ENCODE measurements at regions not wholly inside any gene's neighbourhood (a gene's known extent, or its start where the extent isn't known, plus 50 kb on each side); places are given as distances from the start of the nearest gene placed in this dataset.

DNA sequence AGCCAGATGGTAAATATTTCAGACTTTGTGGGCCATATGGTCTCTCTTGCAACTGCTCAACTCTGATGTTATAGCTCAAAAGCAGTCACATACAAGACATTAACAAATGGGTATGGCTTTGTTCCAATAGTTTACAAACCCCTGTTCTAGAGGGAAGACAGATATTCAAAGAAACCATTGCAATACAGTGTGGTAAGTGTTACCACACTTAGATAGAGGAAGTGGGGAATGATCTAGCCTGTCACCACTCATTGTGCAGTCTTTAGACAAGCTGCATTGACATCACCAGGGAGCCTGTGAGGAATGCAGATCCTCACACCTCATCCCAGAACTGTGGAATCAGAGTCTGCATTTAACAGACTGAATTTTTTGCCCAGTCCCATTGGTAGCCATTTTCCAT lies 80.0 kb upstream of the RGS6 start:
- no peak overlapping the region for H2AFZ ChIP-seq (ENCODE audit: low read depth, low read length)
- intact Hi-C loops (cut with micrococcal nuclease) (no loop called here), dilution Hi-C loops (cut with MboI; ENCODE audit: extremely low pct_ligation_motif_present, low sequenced_read_pairs) (no loop called here)
- no peak overlapping the region for H3K4me3 ChIP-seq (replicated peaks in 1 of 3; ENCODE audit: insufficient read depth in 1 of 3, low read depth in 1 of 3, low read length in 3 of 3)
- POLR2A ChIA-PET: no interaction called here
- H3K27me3 ChIP-seq (ENCODE audit: control insufficient read depth in 2 of 2, insufficient read depth in 2 of 2, low read length in 2 of 2): no peaks in the 10 kb centered on the region
- H3K4me1 ChIP-seq (ENCODE audit: control insufficient read depth, extremely low read depth, insufficient read depth, low read length): peaks cover 3% of the 10 kb centered on the region
- FAIRE-seq (no peak), DNase-seq (ENCODE audit: low read depth, low spot score) (no peak)
- TF ChIP-seq FOS (IDR thresholded peaks at IDR 0.05; ENCODE audit: borderline replicate concordance, insufficient read depth, low read length) (no peak), POLR2A (IDR thresholded peaks at IDR 0.05; ENCODE audit: low read depth, low read length) (no peak), GATA2 (IDR thresholded peaks at IDR 0.05; ENCODE audit: insufficient read depth, insufficient read length, low read depth, low read length) (no peak), MYC (IDR thresholded peaks at IDR 0.05; ENCODE audit: low read depth, low read length) (no peak), MAX (IDR thresholded peaks at IDR 0.05; ENCODE audit: insufficient read depth, insufficient read length) (no peak), EZH2 (IDR thresholded peaks at IDR 0.05; ENCODE audit: borderline replicate concordance, low read depth, low read length, severe bottlenecking) (no peak), POLR2AphosphoS5 (IDR thresholded peaks at IDR 0.05; ENCODE audit: insufficient read depth, low read depth, low read length) (no peak), JUN (IDR thresholded peaks at IDR 0.05; ENCODE audit: borderline replicate concordance, insufficient read depth, insufficient read length, low read depth) (no peak), CTCF (IDR thresholded peaks at IDR 0.05; ENCODE audit: extremely low read depth in 1 of 2, insufficient read depth in 1 of 2, low read depth in 1 of 2, low read length in 2 of 2) (no peak)
- H3K9ac ChIP-seq (replicated peaks; ENCODE audit: extremely low read depth, insufficient read depth, low read length): no peak overlapping the region
- H3K79me2 ChIP-seq (ENCODE audit: control insufficient read depth, insufficient read depth, low read length): no peaks in the 10 kb centered on the region
- CTCF ChIA-PET: interaction anchor here (6.5 kb wide), 1 partner anchor 131 kb away, joined by 143 read pairs; no protein-coding TSS in a partner anchor
- no peaks in the 10 kb centered on the region for H3K9me3 ChIP-seq (replicated peaks; ENCODE audit: control insufficient read depth, insufficient read depth, low read length)
- H3K9me1 ChIP-seq (replicated peaks; ENCODE audit: control insufficient read depth, extremely low read depth, insufficient read depth, low read length): no peaks in the 10 kb centered on the region
- H3K4me2 ChIP-seq (ENCODE audit: insufficient read depth, low read length): no peak overlapping the region
- no TSS peak for BruUV-seq (replicated peaks)
- no peak overlapping the region for H3K27ac ChIP-seq (ENCODE audit: insufficient read depth, low read depth, low read length)
- H4K20me1 ChIP-seq (replicated peaks; ENCODE audit: control insufficient read depth, extremely low read depth, insufficient read depth, low read length): no peaks in the 10 kb centered on the region
- no peaks in the 10 kb centered on the region for H3K36me3 ChIP-seq (ENCODE audit: control insufficient read depth in 2 of 2, extremely low read depth in 1 of 2, insufficient read depth in 2 of 2, low read length in 2 of 2)
